Prostate gland (tissue), 2 donors: ENCODE measurements at regions not wholly inside any gene's neighbourhood (a gene's known extent, or its start where the extent isn't known, plus 50 kb on each side); places are given as distances from the start of the nearest gene placed in this dataset.

Source experiments
- DNase-seq: peaks from one replicate; pipeline ENCODE4 v3.0.0-alpha.2; 2019; ENCODE audit warnings: low spot score
- H3K27ac ChIP-seq, 2 donors: fragments of 200-600 bp; sonication (generic); 2 replicates each; pipeline ENCODE4 v1.5.1; 2017 to 2019
- H3K27me3 ChIP-seq: fragments of 200-600 bp; sonication (generic); replicated peaks from 2 replicates; pipeline ENCODE4 v1.5.1; 2019; ENCODE audit not compliant: insufficient read depth
- H3K36me3 ChIP-seq, 2 donors: fragments of 200-600 bp; sonication (generic); 1 replicate in 1 of 2; 2 replicates in 1 of 2; pipeline versions ENCODE4 v1.5.1 to v1.8.1; 2017 to 2019
- H3K4me1 ChIP-seq: fragments of 200-600 bp; sonication (generic); replicated peaks from 2 replicates; pipeline ENCODE4 v1.5.1; 2019
- H3K4me3 ChIP-seq, 2 donors: fragments of 200-600 bp; sonication (generic); 2 replicates each; pipeline ENCODE4 v1.5.1; 2017 to 2019
- H3K9me3 ChIP-seq: fragments of 200-600 bp; sonication (generic); 2 replicates; pipeline ENCODE4 v1.5.1; 2017
- POLR2A ChIP-seq: fragments of 450-650 bp; IDR thresholded peaks from one replicate; pipeline ENCODE4 v1.6.1; 2016; ENCODE audit warnings: antibody characterized with exemption, mild to moderate bottlenecking
- POLR2AphosphoS5 ChIP-seq: sonication (generic); formaldehyde crosslinking; IDR thresholded peaks from one replicate; pipeline ENCODE4 v1.6.1; 2017; ENCODE audit warnings: antibody characterized with exemption
- WGBS: methylation state at CpG from one replicate; pipeline ENCODE4 v1.1.5; 2018; 5-methylcytosine and 5-hydroxymethylcytosine counted together
- intact Hi-C: fragments of 100-400 bp; cut with DNase I; formaldehyde crosslinking; loops from one replicate; pipeline ENCODE4 v1.14.2; 2022
- TF ChIP-seq, protein P1 (sequence below), 4 experiments: fragments of 200-600 bp in 2 of 4; fragments of 450-650 bp in 2 of 4; sonication (generic) in 2 of 4; IDR thresholded peaks; 1 replicate in 3 of 4; 2 replicates in 1 of 4; pipeline ENCODE4 v1.5.1; 2016 to 2019; ENCODE audit warnings: antibody characterized with exemption in 4 of 4, mild to moderate bottlenecking in 2 of 4, moderate library complexity in 2 of 4

DNA sequence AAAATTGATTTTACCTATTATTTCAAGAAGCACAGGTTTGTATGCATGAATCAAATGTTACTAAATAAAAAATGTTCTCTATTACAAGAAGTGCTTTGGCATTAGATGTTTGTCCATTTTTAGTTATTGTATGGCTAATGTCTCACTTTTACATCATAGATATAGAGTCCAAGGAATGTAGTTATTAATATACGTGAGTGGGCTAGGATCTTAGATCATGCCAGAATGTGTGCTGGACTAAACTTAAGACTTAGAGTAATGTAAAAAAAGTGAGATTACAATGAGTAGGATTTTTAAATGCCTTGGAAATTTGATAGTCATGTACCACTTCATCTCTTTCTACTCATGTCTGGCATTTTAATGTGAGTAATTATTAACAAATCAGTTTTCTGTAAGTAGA lies 196.6 kb downstream of the ARL4A start:
- Histone ChIP-seq H3K27ac (no peak overlapping the region), H3K36me3 (no peaks in the 10 kb centered on the region), H3K4me1 (no peaks in the 10 kb centered on the region), H3K9me3 (no peaks in the 10 kb centered on the region), H3K4me3 (no peak overlapping the region), H3K27me3 (no peaks in the 10 kb centered on the region)
- TF ChIP-seq POLR2AphosphoS5 (no peak), POLR2A (no peak)
- TF ChIP-seq, protein P1, sequence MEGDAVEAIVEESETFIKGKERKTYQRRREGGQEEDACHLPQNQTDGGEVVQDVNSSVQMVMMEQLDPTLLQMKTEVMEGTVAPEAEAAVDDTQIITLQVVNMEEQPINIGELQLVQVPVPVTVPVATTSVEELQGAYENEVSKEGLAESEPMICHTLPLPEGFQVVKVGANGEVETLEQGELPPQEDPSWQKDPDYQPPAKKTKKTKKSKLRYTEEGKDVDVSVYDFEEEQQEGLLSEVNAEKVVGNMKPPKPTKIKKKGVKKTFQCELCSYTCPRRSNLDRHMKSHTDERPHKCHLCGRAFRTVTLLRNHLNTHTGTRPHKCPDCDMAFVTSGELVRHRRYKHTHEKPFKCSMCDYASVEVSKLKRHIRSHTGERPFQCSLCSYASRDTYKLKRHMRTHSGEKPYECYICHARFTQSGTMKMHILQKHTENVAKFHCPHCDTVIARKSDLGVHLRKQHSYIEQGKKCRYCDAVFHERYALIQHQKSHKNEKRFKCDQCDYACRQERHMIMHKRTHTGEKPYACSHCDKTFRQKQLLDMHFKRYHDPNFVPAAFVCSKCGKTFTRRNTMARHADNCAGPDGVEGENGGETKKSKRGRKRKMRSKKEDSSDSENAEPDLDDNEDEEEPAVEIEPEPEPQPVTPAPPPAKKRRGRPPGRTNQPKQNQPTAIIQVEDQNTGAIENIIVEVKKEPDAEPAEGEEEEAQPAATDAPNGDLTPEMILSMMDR (IDR thresholded peaks at IDR 0.05) = no peak
- WGBS = 47% methylated on average over 1 of the region's 1 CpG
- intact Hi-C loops = no loop called here
- DNase-seq = no peak

- WGBS = 89% methylated on average over 3 of the region's 3 CpGs
- TF ChIP-seq, protein P1 (IDR thresholded peaks at IDR 0.05) = no peak
- no peak for TF ChIP-seq POLR2AphosphoS5
- TF ChIP-seq POLR2A = no peak
Observed at GRCh38 chr7:12884856-12885440, 197.5 kb downstream of the ARL4A start.

DNA sequence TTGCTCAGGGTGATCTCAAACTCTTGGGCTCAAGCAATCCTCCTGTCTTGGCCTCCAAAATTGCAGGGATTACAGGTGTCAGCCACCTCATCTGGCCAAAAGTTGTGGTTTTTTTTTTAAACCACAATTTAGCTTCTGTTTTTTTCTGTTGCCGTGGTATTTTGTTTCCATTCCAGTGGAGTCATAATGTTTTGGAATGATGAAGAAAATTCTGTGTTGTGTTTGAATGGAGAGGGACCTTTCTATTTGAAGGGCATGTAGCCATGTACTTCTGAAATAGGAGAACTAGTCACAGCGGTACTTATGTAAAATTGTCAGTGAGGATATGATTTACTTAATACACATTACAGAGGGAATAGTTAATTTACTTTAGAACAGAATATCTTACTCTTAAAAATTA lies 201.3 kb downstream of the ARL4A start:
- Histone ChIP-seq H3K9me3 (no peaks in the 10 kb centered on the region), H3K4me3 (no peak overlapping the region), H3K27me3 (no peaks in the 10 kb centered on the region), H3K4me1 (no peaks in the 10 kb centered on the region), H3K36me3 (no peaks in the 10 kb centered on the region), H3K27ac (no peak overlapping the region)
- TF ChIP-seq, protein P1 (IDR thresholded peaks at IDR 0.05) = no peak
- TF ChIP-seq POLR2A = no peak
- 75% methylated on average over 2 of the region's 2 CpGs for WGBS
- intact Hi-C loops = no loop called here
- DNase-seq = no peak

More at GRCh38 chr7:12884856-12885440, 197.5 kb downstream of the ARL4A start:
- Histone ChIP-seq H3K36me3 (no peaks in the 10 kb centered on the region), H3K9me3 (no peaks in the 10 kb centered on the region), H3K4me3 (no peak overlapping the region), H3K27ac (no peak overlapping the region), H3K27me3 (no peaks in the 10 kb centered on the region), H3K4me1 (no peaks in the 10 kb centered on the region)
- intact Hi-C loops = no loop called here
- no peak for DNase-seq

- H3K4me1 ChIP-seq = no peaks in the 10 kb centered on the region
- H3K27me3 ChIP-seq = no peaks in the 10 kb centered on the region
- no peaks in the 10 kb centered on the region for H3K9me3 ChIP-seq
- TF ChIP-seq POLR2AphosphoS5 (no peak), POLR2A (no peak)
- TF ChIP-seq, protein P1 (IDR thresholded peaks at IDR 0.05) = no peak
- H3K27ac ChIP-seq = no peak overlapping the region
- no peaks in the 10 kb centered on the region for H3K36me3 ChIP-seq
- no peak overlapping the region for H3K4me3 ChIP-seq
- 89% methylated on average over 4 of the region's 4 CpGs for WGBS
- no peak for DNase-seq
- intact Hi-C loops = no loop called here
Observed at GRCh38 chr7:12889391-12889790, 202.0 kb downstream of the ARL4A start.

- TF ChIP-seq POLR2AphosphoS5 (no peak), POLR2A (no peak)
- TF ChIP-seq, protein P1 (IDR thresholded peaks at IDR 0.05) = no peak
- H3K27ac ChIP-seq = no peak overlapping the region
- 95% methylated on average over 2 of the region's 2 CpGs for WGBS
- H3K9me3 ChIP-seq = no peaks in the 10 kb centered on the region
- intact Hi-C loops = no loop called here
- H3K4me3 ChIP-seq = no peak overlapping the region
- no peaks in the 10 kb centered on the region for H3K36me3 ChIP-seq
- H3K4me1 ChIP-seq = no peaks in the 10 kb centered on the region
- no peak for DNase-seq
- no peaks in the 10 kb centered on the region for H3K27me3 ChIP-seq
Observed at GRCh38 chr7:12890586-12890985, 203.2 kb downstream of the ARL4A start.
